ENCODE measurements at regions not wholly inside any gene's neighbourhood (a gene's known extent, or its start where the extent isn't known, plus 50 kb on each side); places are given as distances from the start of the nearest gene placed in this dataset.
"Not testable (repeated sequence)": the region's sequence is repeated elsewhere in the genome, so short reads cannot be mapped to it uniquely, and the experiment has no call there.

- H3K36me3 ChIP-seq (replicated peaks in 1 of 2): no peaks in the 10 kb centered on the region
- peaks cover 0 to 16% of the 10 kb centered on the region in 2 donors for H3K4me1 ChIP-seq (replicated peaks in 1 of 2)
- no peaks in the 10 kb centered on the region for H3K9me3 ChIP-seq (replicated peaks in 1 of 3)
- H3K27me3 ChIP-seq: no peaks in the 10 kb centered on the region
- WGBS, 4 donors: 50 to 60% (median 53%) methylated on average over 2 of the region's 2 CpGs
- TF ChIP-seq POLR2A (IDR thresholded peaks at IDR 0.05) (no peak), CTCF (IDR thresholded peaks at IDR 0.05) (no peak)
- peak overlapping the region in 3 of 5 donors; percentile 27 to 58 (median 57) for H3K27ac ChIP-seq
- H3K4me3 ChIP-seq: no peak overlapping the region
- intact Hi-C loops (cut with DNase I): loop anchor here in 1 of 2 donors (10.0 kb wide), 1 partner anchor 132 kb away; no protein-coding TSS in a partner anchor
- DNase-seq: no peak
These were observed 62.9 kb upstream of the EHBP1 start for GRCh38 chr2:62642429-62643099.

- intact Hi-C loops (cut with DNase I): loop anchor here in 1 of 2 donors (10.0 kb wide), 1 partner anchor 133 kb away; no protein-coding TSS in a partner anchor
- TF ChIP-seq CTCF (IDR thresholded peaks at IDR 0.05): no peak
- TF ChIP-seq POLR2A (IDR thresholded peaks at IDR 0.05): no peak
- 24 to 37% (median 27%) methylated on average over 4 of the region's 4 CpGs for WGBS, 4 donors
These were observed 63.6 kb upstream of the EHBP1 start for GRCh38 chr2:62641936-62642335.

GRCh38 chr2:62641410-62641843 is 64.1 kb upstream of the EHBP1 start:
- Histone ChIP-seq H3K4me3 (peak overlapping the region in 1 of 4 donors; percentile 11), H3K9me3 (replicated peaks in 1 of 3) (no peaks in the 10 kb centered on the region), H3K27me3 (no peaks in the 10 kb centered on the region), H3K36me3 (replicated peaks in 1 of 2) (no peaks in the 10 kb centered on the region), H3K27ac (peak overlapping the region; percentile 1 to 59 (median 57)), H3K4me1 (replicated peaks in 1 of 2) (peaks cover 0 to 16% of the 10 kb centered on the region in 2 donors)
- TF ChIP-seq POLR2A (IDR thresholded peaks at IDR 0.05): peak in 1 of 2 donors; percentile 8
- no peak for TF ChIP-seq CTCF (IDR thresholded peaks at IDR 0.05)
- DNase-seq: no peak
- WGBS, 4 donors: 13 to 23% (median 20%) methylated on average over 1 of the region's 1 CpG
- intact Hi-C loops (cut with DNase I): loop anchor here in 1 of 2 donors (10.0 kb wide), 1 partner anchor 133 kb away; no protein-coding TSS in a partner anchor

More at GRCh38 chr2:62641936-62642335, 63.6 kb upstream of the EHBP1 start:
- peaks cover 0 to 16% of the 10 kb centered on the region in 2 donors for H3K4me1 ChIP-seq (replicated peaks in 1 of 2)
- no peaks in the 10 kb centered on the region for H3K27me3 ChIP-seq
- peak overlapping the region in 4 of 5 donors; percentile 1 to 59 (median 58) for H3K27ac ChIP-seq
- peak overlapping the region in 1 of 4 donors; percentile 11 for H3K4me3 ChIP-seq
- DNase-seq: no peak
- H3K9me3 ChIP-seq (replicated peaks in 1 of 3): no peaks in the 10 kb centered on the region
- no peaks in the 10 kb centered on the region for H3K36me3 ChIP-seq (replicated peaks in 1 of 2)

GRCh38 chr2:62631160-62632085 is 74.1 kb upstream of the EHBP1 start:
- DNase-seq: no peak
- Histone ChIP-seq H3K9me3 (replicated peaks in 1 of 3) (no peaks in the 10 kb centered on the region), H3K27me3 (no peaks in the 10 kb centered on the region), H3K4me3 (no peak overlapping the region), H3K27ac (no peak overlapping the region), H3K4me1 (replicated peaks in 1 of 2) (no peaks in the 10 kb centered on the region), H3K36me3 (replicated peaks in 1 of 2) (no peaks in the 10 kb centered on the region)
- TF ChIP-seq CTCF (IDR thresholded peaks at IDR 0.05) (no peak), POLR2A (IDR thresholded peaks at IDR 0.05) (no peak)
- intact Hi-C loops (cut with DNase I): no loop called here
- 73 to 83% (median 82%) methylated on average over 5 of the region's 5 CpGs for WGBS, 4 donors

GRCh38 chr2:62630206-62630605 is 75.3 kb upstream of the EHBP1 start:
- H3K4me1 ChIP-seq (replicated peaks in 1 of 2); H3K4me3 ChIP-seq; H3K27me3 ChIP-seq; intact Hi-C loops (cut with DNase I); H3K36me3 ChIP-seq (replicated peaks in 1 of 2); H3K27ac ChIP-seq; DNase-seq; H3K9me3 ChIP-seq (replicated peaks in 1 of 3): not testable (repeated sequence)
- 93 to 96% (median 96%) methylated on average over 8 to 28 of the region's 28 CpGs; no CpG with 5 or more reads in 1 of the 4 donors for WGBS, 4 donors

GRCh38 chr2:62629310-62629709 is 76.2 kb upstream of the EHBP1 start:
- H3K4me1 ChIP-seq (replicated peaks in 1 of 2); DNase-seq; H3K9me3 ChIP-seq (replicated peaks in 1 of 3); intact Hi-C loops (cut with DNase I); H3K4me3 ChIP-seq; H3K27me3 ChIP-seq; H3K27ac ChIP-seq; H3K36me3 ChIP-seq (replicated peaks in 1 of 2): not testable (repeated sequence)
- 52 to 91% (median 55%) methylated on average over 3 to 5 of the region's 5 CpGs; no CpG with 5 or more reads in 1 of the 4 donors for WGBS, 4 donors

All from adrenal gland (tissue), 9 donors.